ENCODE measurements at regions not wholly inside any gene's neighbourhood (a gene's known extent, or its start where the extent isn't known, plus 50 kb on each side); places are given as distances from the start of the nearest gene placed in this dataset.

DNA sequence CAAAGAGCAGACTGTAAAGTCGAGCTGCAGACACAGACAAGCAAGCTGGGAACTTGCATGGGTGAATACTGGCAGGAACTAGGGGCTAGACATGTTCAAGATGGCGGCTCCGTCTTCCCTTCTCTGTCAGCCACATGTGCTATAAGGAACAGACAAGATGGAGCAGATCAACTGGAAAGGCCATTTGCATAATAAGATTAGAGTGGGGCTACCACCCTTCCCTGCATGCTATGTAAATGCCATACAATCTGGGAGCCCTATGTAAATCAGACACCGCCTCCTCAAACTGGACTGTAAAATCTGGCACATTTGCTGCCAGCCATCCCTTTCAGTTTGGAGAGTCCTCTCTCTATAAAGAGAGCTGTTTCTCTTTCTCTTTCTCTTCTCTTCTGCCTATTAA is 640.1 kb upstream of the CDH8 start:
- DNase-seq = peak in 1 of 2 experiments; percentile 26

DNA sequence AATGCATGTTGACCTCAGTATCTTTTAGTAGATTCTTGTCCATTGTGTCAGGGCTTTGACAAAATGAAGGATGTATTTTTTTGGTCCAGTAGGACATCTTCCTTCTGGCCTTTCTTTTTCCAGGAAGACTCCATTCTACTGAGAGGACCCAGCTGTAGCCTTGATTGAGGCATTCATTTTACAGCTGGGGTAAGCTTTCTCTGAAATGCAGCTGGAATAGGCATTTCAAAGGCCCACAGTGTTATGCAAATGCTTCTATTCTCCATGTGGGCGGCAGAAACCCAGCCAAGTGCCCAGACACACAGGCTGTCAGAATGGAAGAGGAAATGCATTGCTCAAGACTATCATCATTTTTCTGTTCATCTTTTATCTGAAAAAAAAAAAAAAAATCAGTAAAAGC is 629.0 kb upstream of the CDH8 start:
- DNase-seq = no peak

- no peak for DNase-seq
Observed at GRCh38 chr16:62664566-62664965, 628.3 kb upstream of the CDH8 start.

DNA sequence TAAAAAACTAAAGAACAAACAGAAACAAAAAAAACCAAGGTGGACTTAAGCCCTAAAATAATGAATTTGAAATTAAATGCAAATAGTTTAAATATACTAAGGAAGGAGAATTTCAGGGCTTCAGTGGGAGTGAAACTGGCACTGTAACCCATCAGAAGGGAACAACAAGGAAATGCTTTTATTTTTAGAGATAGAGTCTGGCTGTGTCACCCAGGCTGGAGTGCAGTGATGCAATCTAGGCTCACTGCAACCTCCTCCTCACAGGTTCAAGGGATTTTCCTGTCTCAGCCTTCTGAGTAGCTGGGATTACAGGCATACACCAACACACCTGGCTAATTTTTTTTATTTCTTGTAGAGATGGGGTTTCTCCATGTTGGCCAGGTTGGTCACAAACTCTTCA is 625.2 kb upstream of the CDH8 start:
- no peak for DNase-seq

- DNase-seq = no peak
Observed at GRCh38 chr16:62657116-62657515, 620.9 kb upstream of the CDH8 start.

GRCh38 chr16:62652441-62653120 is 616.3 kb upstream of the CDH8 start:
- peak; percentile 78 to 80 for DNase-seq

GRCh38 chr16:62648256-62648655 is 612.0 kb upstream of the CDH8 start:
- DNase-seq = no peak

DNA sequence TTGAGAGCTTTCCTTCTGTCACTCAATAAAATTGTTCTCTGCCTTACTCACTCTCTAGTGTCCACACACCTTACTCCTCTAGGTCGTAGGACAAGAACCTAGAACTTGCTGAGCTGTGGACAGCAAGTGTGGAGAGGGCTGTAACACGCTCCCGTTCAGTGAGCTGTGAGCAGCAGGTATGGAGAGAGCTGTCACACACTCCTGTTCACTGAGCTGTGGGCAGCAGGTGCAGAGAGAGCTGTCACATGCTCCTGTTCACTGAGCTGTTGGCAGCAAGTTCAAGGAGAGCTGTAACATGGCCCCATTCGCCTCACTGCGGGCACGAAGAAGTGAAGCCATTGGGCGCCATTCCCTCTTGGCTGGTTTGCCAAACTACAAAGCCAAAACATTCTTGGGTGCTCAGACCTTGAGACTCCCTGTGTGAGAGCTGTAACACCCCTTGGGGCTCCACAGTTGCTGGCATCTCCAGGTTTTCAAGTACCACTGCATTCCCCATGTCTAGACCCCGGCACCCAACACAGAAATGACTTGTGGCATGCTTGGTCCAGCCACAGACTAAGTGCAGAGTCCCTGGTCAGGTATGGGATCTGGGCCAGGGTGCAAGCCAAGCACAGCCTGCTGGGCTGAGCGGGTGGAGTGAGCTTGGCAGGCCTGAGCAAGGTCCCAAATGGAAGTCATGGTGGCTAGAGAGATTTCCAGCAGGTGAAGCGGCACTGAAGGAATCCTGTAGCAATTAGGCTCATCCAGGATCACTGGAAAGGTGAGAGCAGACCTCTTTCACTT is 608.0 kb upstream of the CDH8 start:
- no peak for DNase-seq

GRCh38 chr16:62642677-62643076 is 606.4 kb upstream of the CDH8 start:
- no peak for DNase-seq

- no peak for DNase-seq
Observed at GRCh38 chr16:62639890-62640289, 603.7 kb upstream of the CDH8 start.

GRCh38 chr16:62638964-62639870 is 603.0 kb upstream of the CDH8 start:
- no peak for DNase-seq

DNA sequence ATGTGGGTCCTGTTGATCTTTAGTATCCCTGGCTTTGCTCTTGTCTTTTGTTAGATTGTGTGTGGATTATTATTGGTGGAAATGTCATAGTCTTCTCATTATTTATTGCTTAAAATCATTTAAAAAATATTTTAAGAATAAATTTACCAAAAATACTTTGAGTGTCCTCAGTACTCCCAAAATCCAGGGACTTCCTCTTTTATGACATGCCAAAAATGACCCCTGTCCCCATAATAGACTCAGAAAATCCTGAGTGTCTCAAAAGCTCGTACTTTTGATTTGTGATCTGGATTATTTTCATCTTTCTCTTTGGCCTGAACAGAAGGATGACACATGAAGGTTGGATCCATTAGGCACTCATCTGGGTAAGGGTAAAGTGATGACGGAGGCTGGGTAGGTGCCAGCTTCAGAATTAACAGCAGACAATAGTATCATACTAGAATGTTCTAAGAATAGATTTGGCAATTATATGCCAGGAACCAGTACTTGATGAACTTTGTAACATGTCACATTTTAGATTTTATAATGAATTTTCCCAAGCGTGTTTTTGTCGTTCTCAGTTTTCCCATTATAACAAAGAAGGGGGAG is 602.2 kb upstream of the CDH8 start:
- DNase-seq = no peak

DNA sequence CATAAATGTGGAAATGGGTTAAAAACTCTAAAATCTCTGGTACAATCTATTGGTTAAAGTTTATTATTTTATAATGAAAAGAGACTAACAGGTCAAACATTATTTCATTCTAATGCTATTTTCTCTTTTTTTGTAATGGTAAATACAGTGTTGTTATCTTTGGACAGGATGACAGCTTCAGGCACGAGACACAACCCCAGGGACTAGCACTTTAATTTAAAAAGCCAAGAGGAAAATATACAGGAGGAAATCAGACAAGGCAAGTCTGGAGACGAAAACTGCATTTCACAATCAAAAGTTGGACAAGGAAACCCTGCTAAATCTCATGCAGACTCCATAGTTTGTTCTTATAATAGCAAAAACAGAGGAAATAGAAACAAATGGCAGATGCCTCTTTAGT is 589.1 kb upstream of the CDH8 start:
- no peak for DNase-seq

- DNase-seq = no peak
Observed at GRCh38 chr16:62620275-62620674, 584.0 kb upstream of the CDH8 start.

GRCh38 chr16:62615526-62615925 is 579.3 kb upstream of the CDH8 start:
- DNase-seq = no peak

GRCh38 chr16:62610291-62610690 is 574.1 kb upstream of the CDH8 start:
- no peak for DNase-seq

DNA sequence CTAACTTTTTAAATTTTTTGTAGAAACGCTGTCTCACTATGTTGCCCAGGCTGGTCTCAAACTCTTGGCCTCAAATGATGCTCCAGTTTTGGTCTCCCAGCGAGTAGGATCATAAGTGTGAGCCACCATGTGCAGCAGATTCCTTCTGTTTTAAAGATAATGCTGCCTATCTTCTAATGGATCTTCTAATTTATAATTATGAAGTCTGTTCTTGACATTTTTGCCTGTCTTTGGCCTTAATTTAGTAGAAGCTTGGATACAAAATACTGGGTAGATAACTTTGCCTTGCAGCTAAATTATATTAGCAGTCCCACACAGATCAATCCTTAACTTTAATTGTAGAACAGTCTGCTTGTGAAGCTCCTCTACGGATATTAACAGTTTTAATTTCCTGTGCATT is 566.6 kb upstream of the CDH8 start:
- DNase-seq = no peak

- DNase-seq = no peak
Observed at GRCh38 chr16:62597875-62598274, 561.6 kb upstream of the CDH8 start.

DNA sequence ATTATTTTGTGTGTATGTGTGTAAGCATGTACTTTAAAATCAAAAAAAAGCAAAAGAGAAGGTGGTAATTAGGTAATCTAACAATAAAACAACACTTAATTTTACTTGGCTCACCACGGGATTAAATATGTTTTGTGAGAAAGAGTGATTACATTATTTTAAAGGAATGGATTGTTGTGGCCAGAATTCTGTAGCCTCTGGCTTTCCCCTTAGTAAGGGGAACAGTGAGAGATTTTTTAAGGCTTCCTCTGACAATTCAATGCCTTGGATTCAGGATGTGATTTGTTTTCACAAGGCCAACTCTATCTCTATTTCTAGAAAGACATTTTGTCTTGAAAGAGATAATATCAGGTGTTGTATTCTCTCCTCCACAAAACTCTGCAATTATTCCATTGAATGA is 560.3 kb upstream of the CDH8 start:
- no peak for DNase-seq

GRCh38 chr16:62596125-62596524 is 559.9 kb upstream of the CDH8 start:
- no peak for DNase-seq

DNA sequence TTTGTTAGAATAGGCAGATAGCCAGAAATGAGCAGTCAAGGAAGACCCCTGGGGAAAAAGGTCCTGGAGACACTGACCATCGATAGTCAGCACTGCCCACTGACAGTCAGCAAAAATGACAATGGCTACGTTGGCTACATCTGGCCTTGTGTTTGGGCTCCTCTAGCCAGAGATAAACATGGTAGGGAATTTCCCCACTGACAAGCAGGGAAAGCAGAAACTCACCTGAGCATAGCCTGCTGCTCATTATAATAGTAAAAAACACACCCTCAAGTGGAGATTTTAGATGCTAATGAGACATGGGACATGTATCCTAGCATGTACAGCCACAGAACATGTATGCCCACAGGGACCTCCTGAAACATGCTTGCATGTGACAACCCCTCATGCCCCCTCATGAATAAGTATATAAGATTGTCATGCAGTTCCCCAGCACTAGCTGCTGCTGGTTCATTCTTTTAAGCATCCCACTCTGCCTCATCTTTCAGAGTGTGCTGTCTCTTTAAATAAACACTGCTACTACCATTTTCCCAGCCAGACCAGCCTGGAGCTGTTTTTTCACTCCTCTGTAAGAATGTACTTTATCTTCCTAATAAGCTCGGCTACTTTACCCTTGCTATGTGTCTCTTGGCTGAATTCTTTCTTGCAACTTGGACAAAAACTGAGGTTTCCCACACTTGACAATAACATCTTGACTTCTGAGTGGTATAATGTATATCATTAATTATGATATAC is 550.1 kb upstream of the CDH8 start:
- no peak for DNase-seq

DNA sequence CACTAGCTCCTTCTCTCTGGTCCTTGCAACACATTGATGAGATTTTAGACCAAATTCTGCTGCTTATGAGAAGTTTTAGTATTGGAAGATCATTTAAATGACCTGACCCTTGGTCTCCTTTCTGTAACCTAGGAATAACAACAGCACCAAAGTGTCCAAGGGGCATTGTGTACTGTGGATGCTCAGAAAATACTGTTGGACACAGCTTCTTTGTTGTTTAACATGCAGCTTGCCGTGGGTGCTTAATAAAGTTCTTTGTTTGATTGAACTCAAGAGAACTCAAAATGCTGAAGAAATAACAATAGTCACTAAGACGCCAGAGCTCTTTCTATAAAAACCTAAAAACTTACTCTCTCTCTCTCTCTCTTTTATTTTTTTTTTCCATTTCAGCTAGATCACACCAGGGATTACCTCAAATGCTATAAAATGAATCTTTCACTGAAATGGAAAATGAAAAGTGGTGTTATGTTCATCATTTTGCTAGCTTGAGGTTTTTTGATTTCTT is 548.9 kb upstream of the CDH8 start:
- DNase-seq = no peak
